H1 (cell line): ENCODE measurements at regions not wholly inside any gene's neighbourhood (a gene's known extent, or its start where the extent isn't known, plus 50 kb on each side); places are given as distances from the start of the nearest gene placed in this dataset.

Experiments
- CTCF ChIA-PET: fragments of 300-600 bp; sonication (Branson Sonifier 250); formaldehyde crosslinking; loops from one replicate; lab custom pipeline; 2021; ENCODE audit not compliant: partially characterized antibody; lab: Charles Lee
- POLR2A ChIA-PET: fragments of 300-600 bp; sonication (Branson Sonifier 250); formaldehyde crosslinking; loops from one replicate; lab custom pipeline; 2021; ENCODE audit warnings: inconsistent platforms; ENCODE audit not compliant: partially characterized antibody; lab: Charles Lee
- DNase-seq, 2 experiments: peaks; one replicate each; pipeline versions ENCODE4 v3.0.0 to v3.0.0-alpha.2; 2010 to 2022; ENCODE audit warnings: low spot score in 2 of 2, low read depth in 1 of 2, mixed read lengths in 1 of 2
- FAIRE-seq: peaks from 2 replicates; lab custom pipeline; 2011; peaks lifted over from hg19 to GRCh38; lab: Jason Lieb, UNC
- H2AFZ ChIP-seq: 2 replicates; pipeline ENCODE4 v1.8.1; 2012; ENCODE audit warnings: low read length, inconsistent platforms
- H2AK5ac ChIP-seq: 2 replicates; pipeline ENCODE4 v1.6.1; 2013; ENCODE audit warnings: low read depth, low read length
- H2BK120ac ChIP-seq: replicated peaks from 2 replicates; pipeline ENCODE3; 2013; ENCODE audit warnings: low read depth, low read length, inconsistent platforms
- H2BK12ac ChIP-seq: 2 replicates; pipeline ENCODE4 v1.6.1; 2013; ENCODE audit warnings: low read depth, low read length
- H2BK15ac ChIP-seq: 2 replicates; pipeline ENCODE4 v1.6.1; 2013; ENCODE audit warnings: low read length
- H2BK20ac ChIP-seq: 2 replicates; pipeline ENCODE4 v1.6.1; 2013; ENCODE audit warnings: low read length
- H2BK5ac ChIP-seq: 2 replicates; pipeline ENCODE4 v1.6.1; 2013; ENCODE audit warnings: low read depth, low read length
- H3K14ac ChIP-seq: 2 replicates; pipeline ENCODE4 v1.6.1; 2013; ENCODE audit warnings: inconsistent platforms; ENCODE audit not compliant: insufficient read length
- H3K18ac ChIP-seq: 2 replicates; pipeline ENCODE4 v1.6.1; 2013; ENCODE audit warnings: low read length; ENCODE audit errors: extremely low read depth
- H3K23ac ChIP-seq: 2 replicates; pipeline ENCODE4 v1.6.1; 2013; ENCODE audit warnings: inconsistent platforms; ENCODE audit not compliant: insufficient read length
- H3K23me2 ChIP-seq: 2 replicates; pipeline ENCODE4 v1.6.1; 2013; ENCODE audit warnings: low read depth, low read length
- H3K27ac ChIP-seq: 2 replicates; pipeline ENCODE4 v1.6.1; 2011; ENCODE audit warnings: low read depth, low read length, inconsistent platforms
- H3K27me3 ChIP-seq, 4 experiments: replicated peaks in 1 of 4; 1 replicate in 1 of 4; 2 replicates in 3 of 4; pipeline versions ENCODE4 v1.6.1 to v1.8.1; 2011 to 2013; ENCODE audit warnings: low read length in 3 of 4, mild to moderate bottlenecking in 3 of 4, inconsistent platforms in 2 of 4, mixed read lengths in 2 of 4, moderate library complexity in 1 of 4; ENCODE audit not compliant: control insufficient read depth in 3 of 4, insufficient read depth in 3 of 4; ENCODE audit errors: extremely low read depth in 1 of 4
- H3K36me3 ChIP-seq, 4 experiments: 2 replicates each; pipeline versions ENCODE4 v1.6.1 to v1.8.1; 2011 to 2013; ENCODE audit warnings: mild to moderate bottlenecking in 4 of 4, low read length in 3 of 4, moderate library complexity in 2 of 4, control low read depth in 1 of 4, inconsistent platforms in 1 of 4; ENCODE audit not compliant: insufficient read depth in 4 of 4, control insufficient read depth in 2 of 4
- H3K4ac ChIP-seq: replicated peaks from 2 replicates; pipeline ENCODE3; 2013; ENCODE audit warnings: low read length, low read depth, mixed read lengths, inconsistent platforms; ENCODE audit not compliant: insufficient read length
- H3K4me1 ChIP-seq, 4 experiments: replicated peaks in 1 of 4; 1 replicate in 1 of 4; 2 replicates in 3 of 4; pipeline versions ENCODE4 v1.6.1 to v1.8.1; 2011 to 2013; ENCODE audit warnings: low read length in 3 of 4, inconsistent platforms in 2 of 4, mixed read lengths in 1 of 4; ENCODE audit not compliant: insufficient read depth in 4 of 4, control insufficient read depth in 3 of 4
- H3K4me2 ChIP-seq, 2 experiments: 2 replicates each; pipeline versions ENCODE4 v1.6.1 to v1.8.1; 2011 to 2013; ENCODE audit warnings: low read depth in 2 of 2, low read length in 2 of 2, control low read depth in 1 of 2, inconsistent platforms in 1 of 2, mild to moderate bottlenecking in 1 of 2; ENCODE audit not compliant: insufficient read depth in 1 of 2
- H3K4me3 ChIP-seq, 4 experiments: fragments of 200-600, 300-600 bp in 1 of 4; sonication (generic), shearing (Covaris generic), sonication (Bioruptor Twin) in 1 of 4; 2 replicates each; pipeline versions ENCODE4 v1.5.1 to v1.8.1; 2011 to 2016; ENCODE audit warnings: low read length in 4 of 4, low read depth in 3 of 4, control low read depth in 2 of 4, inconsistent platforms in 2 of 4, mild to moderate bottlenecking in 2 of 4, mixed read lengths in 1 of 4, moderate library complexity in 1 of 4; ENCODE audit not compliant: insufficient read depth in 2 of 4; ENCODE audit errors: extremely low read depth in 1 of 4
- H3K56ac ChIP-seq: replicated peaks from 2 replicates; pipeline ENCODE3; 2013; ENCODE audit warnings: low read depth, mild to moderate bottlenecking, mixed read lengths, low read length, inconsistent platforms; ENCODE audit not compliant: insufficient read length
- H3K79me1 ChIP-seq: 2 replicates; pipeline ENCODE4 v1.6.1; 2013; ENCODE audit warnings: low read depth, low read length, control low read depth
- H3K79me2 ChIP-seq, 2 experiments: 2 replicates each; pipeline versions ENCODE4 v1.6.1 to v1.8.1; 2012 to 2013; ENCODE audit warnings: low read length in 2 of 2, mild to moderate bottlenecking in 2 of 2, inconsistent platforms in 1 of 2; ENCODE audit not compliant: insufficient read depth in 2 of 2, control insufficient read depth in 1 of 2
- H3K9ac ChIP-seq, 4 experiments: replicated peaks in 1 of 4; 1 replicate in 1 of 4; 2 replicates in 3 of 4; pipeline versions ENCODE4 v1.6.1 to v1.8.1; 2011 to 2013; ENCODE audit warnings: low read depth in 3 of 4, low read length in 3 of 4, control low read depth in 2 of 4, mild to moderate bottlenecking in 2 of 4, moderate library complexity in 2 of 4, inconsistent platforms in 1 of 4; ENCODE audit errors: extremely low read depth in 1 of 4
- H3K9me3 ChIP-seq, 2 experiments: 2 replicates each; pipeline versions ENCODE4 v1.6.1 to v1.8.1; 2012 to 2013; ENCODE audit warnings: mild to moderate bottlenecking in 2 of 2, moderate library complexity in 2 of 2, control low read depth in 1 of 2, inconsistent platforms in 1 of 2, low read depth in 1 of 2, low read length in 1 of 2, mixed read lengths in 1 of 2; ENCODE audit not compliant: insufficient read depth in 2 of 2
- H4K20me1 ChIP-seq, 2 experiments: replicated peaks in 1 of 2; 2 replicates each; pipeline versions ENCODE3 to v1.8.1; 2011 to 2013; ENCODE audit warnings: inconsistent platforms in 2 of 2, low read length in 2 of 2, mild to moderate bottlenecking in 1 of 2; ENCODE audit not compliant: insufficient read depth in 2 of 2, control insufficient read depth in 1 of 2
- H4K5ac ChIP-seq: 2 replicates; pipeline ENCODE4 v1.6.1; 2013; ENCODE audit warnings: low read length, low read depth, mixed read lengths, inconsistent platforms; ENCODE audit not compliant: insufficient read length
- H4K8ac ChIP-seq: 2 replicates; pipeline ENCODE4 v1.8.0; 2013; ENCODE audit warnings: mild to moderate bottlenecking, moderate library complexity, low read length, inconsistent platforms; ENCODE audit not compliant: insufficient read depth; ENCODE audit errors: extremely low read depth
- H4K91ac ChIP-seq: replicated peaks from 2 replicates; pipeline ENCODE3; 2013; ENCODE audit warnings: low read length, mixed read lengths, inconsistent platforms; ENCODE audit not compliant: insufficient read length
- BACH1 ChIP-seq: IDR thresholded peaks from 2 replicates; pipeline ENCODE4 v1.6.1; 2012; ENCODE audit warnings: low read length, improper control_type of control experiment
- CBX8 ChIP-seq: fragments of 300-800, 300-1000 bp; sonication (generic); IDR thresholded peaks from 2 replicates; pipeline ENCODE4 v1.7.1; 2016; ENCODE audit warnings: low read depth, low read length, borderline replicate concordance
- CEBPB ChIP-seq: IDR thresholded peaks from 2 replicates; pipeline ENCODE4 v1.6.1; 2012; ENCODE audit warnings: low read depth, low read length
- CHD2 ChIP-seq: IDR thresholded peaks from 2 replicates; pipeline ENCODE4 v1.6.1; 2012; ENCODE audit warnings: low read length, improper control_type of control experiment
- EGR1 ChIP-seq: IDR thresholded peaks from 2 replicates; pipeline ENCODE4 v1.6.1; 2011; ENCODE audit warnings: low read depth, low read length, borderline replicate concordance
- FOSL1 ChIP-seq: IDR thresholded peaks from 2 replicates; pipeline ENCODE4 v1.6.1; 2011; ENCODE audit warnings: mild to moderate bottlenecking, low read depth, low read length, moderate library complexity; ENCODE audit not compliant: insufficient read depth
- KDM4A ChIP-seq: IDR thresholded peaks from one replicate; pipeline ENCODE4 v1.7.1; 2012; ENCODE audit warnings: low read depth, mild to moderate bottlenecking, moderate library complexity, low read length, inconsistent platforms; ENCODE audit not compliant: severe bottlenecking
- KDM5A ChIP-seq: fragments of 200-600 bp; IDR thresholded peaks from 2 replicates; pipeline ENCODE4 v1.7.1; 2012; ENCODE audit warnings: mild to moderate bottlenecking, low read length, inconsistent platforms, mixed read lengths
- NRF1 ChIP-seq: IDR thresholded peaks from 2 replicates; pipeline ENCODE4 v1.6.1; 2011; ENCODE audit warnings: mild to moderate bottlenecking, low read depth, low read length, improper control_type of control experiment
- PHF8 ChIP-seq: fragments of 200-600 bp; sonication (generic); conservative IDR thresholded peaks from 2 replicates; pipeline ENCODE4 v1.7.1; 2012; ENCODE audit warnings: low read depth, mild to moderate bottlenecking, inconsistent platforms, low read length, moderate library complexity
- RFX5 ChIP-seq: IDR thresholded peaks from 2 replicates; pipeline ENCODE4 v1.6.1; 2011; ENCODE audit warnings: low read depth, low read length, improper control_type of control experiment, borderline replicate concordance
- SUZ12 ChIP-seq: fragments of 200-600 bp; sonication (generic); IDR thresholded peaks from 2 replicates; pipeline ENCODE4 v1.6.1; 2012; ENCODE audit warnings: mild to moderate bottlenecking, inconsistent platforms, low read length, moderate library complexity, mixed read lengths
- TAF1 ChIP-seq: IDR thresholded peaks from 2 replicates; pipeline ENCODE4 v1.6.1; 2011; ENCODE audit warnings: mild to moderate bottlenecking, low read depth, low read length
- TBP ChIP-seq: IDR thresholded peaks from 2 replicates; pipeline ENCODE4 v1.6.1; 2011; ENCODE audit warnings: low read depth, low read length, improper control_type of control experiment
- YY1 ChIP-seq: IDR thresholded peaks from 2 replicates; pipeline ENCODE4 v1.6.1; 2011; ENCODE audit warnings: low read depth, mild to moderate bottlenecking, low read length
- WGBS, 2 experiments: shearing (Covaris generic) in 1 of 2; methylation state at CpG; one replicate each; pipeline versions ENCODE4 v1.1.6 to v1.1.7; 2013 to 2015; ENCODE audit warnings: low lambda C conversion rate in 2 of 2, mixed read lengths in 2 of 2, inconsistent platforms in 1 of 2, low coverage in 1 of 2, missing lambda C conversion rate in 1 of 2; ENCODE audit not compliant: insufficient replicate concordance in 2 of 2, insufficient coverage in 1 of 2, insufficient read length in 1 of 2; ENCODE audit errors: extremely low coverage in 1 of 2, missing lambda C conversion rate in 1 of 2; 5-methylcytosine and 5-hydroxymethylcytosine counted together

DNA sequence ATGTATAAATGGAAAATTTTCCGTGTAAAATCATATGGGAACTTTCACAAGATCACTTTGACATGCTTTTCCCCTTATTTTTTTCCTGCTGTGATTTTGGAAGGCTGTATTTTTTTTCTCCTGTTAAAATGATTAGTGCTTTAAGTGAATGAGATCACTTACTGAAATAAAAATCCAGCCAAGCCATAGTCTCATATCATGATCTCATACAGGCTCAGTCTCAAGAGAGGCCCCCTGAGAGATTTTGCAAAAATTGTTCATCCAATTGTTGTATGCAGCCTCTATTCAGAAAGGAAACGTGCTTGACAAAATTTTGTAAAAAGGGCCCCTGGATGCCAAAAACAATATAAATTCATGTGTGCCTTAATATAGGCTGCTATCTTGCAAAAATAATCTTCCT, 528.2 kb downstream of the HDGFL1 start:
- Histone ChIP-seq H3K27me3 (no peaks in the 10 kb centered on the region), H2BK5ac (no peak overlapping the region), H2AK5ac (no peak overlapping the region), H3K9me3 (peaks cover 0 to 7% of the 10 kb centered on the region in 2 experiments; a peak in 2 of 4 replicates), H4K5ac (no peak overlapping the region), H3K36me3 (no peaks in the 10 kb centered on the region), H3K79me2 (no peaks in the 10 kb centered on the region), H3K4me3 (no peak overlapping the region), H3K27ac (no peak overlapping the region), H4K91ac (no peak overlapping the region), H3K79me1 (no peaks in the 10 kb centered on the region), H2BK120ac (no peak overlapping the region), H2AFZ (no peak overlapping the region), H3K56ac (no peak overlapping the region), H2BK15ac (no peak overlapping the region), H4K8ac (no peak overlapping the region), H3K9ac (no peak overlapping the region), H3K23ac (no peak overlapping the region), H2BK20ac (no peak overlapping the region), H3K4ac (no peak overlapping the region), H3K18ac (no peak overlapping the region), H3K23me2 (no peaks in the 10 kb centered on the region), H3K4me2 (no peak overlapping the region), H4K20me1 (no peaks in the 10 kb centered on the region), H2BK12ac (no peak overlapping the region), H3K4me1 (no peaks in the 10 kb centered on the region), H3K14ac (no peak overlapping the region)
- CTCF ChIA-PET, result no interaction called here
- DNase-seq (no peak), FAIRE-seq (no peak)
- 92% methylated on average over 2 of the region's 2 CpGs; no CpG with 5 or more reads in 1 of the 2 experiments for WGBS, 2 experiments
- POLR2A ChIA-PET, result no interaction called here
- TF ChIP-seq BACH1 (no peak), CBX8 (no peak), KDM4A (no peak), KDM5A (no peak), YY1 (no peak), TAF1 (no peak), TBP (no peak), RFX5 (no peak), EGR1 (no peak), CHD2 (no peak), CEBPB (no peak), NRF1 (no peak), SUZ12 (no peak), PHF8 (no peak), FOSL1 (no peak)
